NB4 (cell line): ENCODE measurements at regions not wholly inside any gene's neighbourhood (a gene's known extent, or its start where the extent isn't known, plus 50 kb on each side); places are given as distances from the start of the nearest gene placed in this dataset.
"Not testable (repeated sequence)": the region's sequence is repeated elsewhere in the genome, so short reads cannot be mapped to it uniquely, and the experiment has no call there.

Experiments
- DNase-seq: peaks from one replicate; pipeline ENCODE4 v3.0.0; 2010; ENCODE audit warnings: low read depth
- H3K4me3 ChIP-seq: one replicate; pipeline ENCODE4 v1.5.1; 2011; ENCODE audit warnings: mild to moderate bottlenecking, low read depth, low read length, moderate library complexity
- CTCF ChIP-seq: IDR thresholded peaks from one replicate; pipeline ENCODE4 v1.5.1; 2012; ENCODE audit warnings: low read depth, low read length
- MYC ChIP-seq: IDR thresholded peaks from 2 replicates; pipeline ENCODE4 v1.6.1; 2011; ENCODE audit warnings: low read depth, low read length
- POLR2A ChIP-seq: IDR thresholded peaks from 2 replicates; pipeline ENCODE4 v1.6.1; 2011; ENCODE audit warnings: mild to moderate bottlenecking; ENCODE audit not compliant: insufficient read length; ENCODE audit errors: extremely low read depth
- TF ChIP-seq, protein P1 (sequence below): IDR thresholded peaks from 2 replicates; pipeline ENCODE4 v1.6.1; 2011; ENCODE audit warnings: low read depth, low read length

GRCh38 chr1:229013981-229014380, 256.9 kb upstream of the RAB4A start:
- no peak for TF ChIP-seq CTCF
- TF ChIP-seq, protein P1, sequence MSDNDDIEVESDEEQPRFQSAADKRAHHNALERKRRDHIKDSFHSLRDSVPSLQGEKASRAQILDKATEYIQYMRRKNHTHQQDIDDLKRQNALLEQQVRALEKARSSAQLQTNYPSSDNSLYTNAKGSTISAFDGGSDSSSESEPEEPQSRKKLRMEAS = no peak
- no peak for DNase-seq
- no peak overlapping the region for H3K4me3 ChIP-seq

DNA sequence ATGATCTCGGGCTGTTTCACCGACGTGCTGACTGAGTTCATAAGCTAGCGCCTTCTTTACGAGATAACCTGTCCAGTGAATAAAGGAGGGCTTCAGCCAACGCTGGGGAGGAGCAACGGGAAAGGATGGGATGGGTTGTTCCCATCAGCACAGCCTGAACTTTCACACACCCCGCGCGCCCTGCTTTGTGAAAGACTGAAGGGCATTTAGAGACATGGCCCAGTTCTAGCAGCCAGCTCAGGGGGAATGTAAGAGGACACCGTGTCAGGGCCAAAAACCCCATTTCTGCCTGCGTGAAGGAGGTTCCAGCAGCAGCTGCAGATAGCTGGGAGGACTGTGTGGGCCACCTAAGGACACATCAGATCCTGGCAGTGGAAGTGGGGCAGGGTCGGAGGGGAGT, 255.1 kb upstream of the RAB4A start:
- TF ChIP-seq CTCF (no peak), MYC (no peak), POLR2A (no peak)
- TF ChIP-seq, protein P1 = no peak
- no peak overlapping the region for H3K4me3 ChIP-seq
- no peak for DNase-seq

- TF ChIP-seq MYC (no peak), POLR2A (no peak), CTCF (no peak)
- TF ChIP-seq, protein P1 = no peak
- no peak overlapping the region for H3K4me3 ChIP-seq
- no peak for DNase-seq
These were observed 253.8 kb upstream of the RAB4A start for GRCh38 chr1:229017091-229017490.

GRCh38 chr1:229018674-229019295, 252.1 kb upstream of the RAB4A start:
- H3K4me3 ChIP-seq = no peak overlapping the region
- DNase-seq = no peak
- TF ChIP-seq CTCF (no peak), POLR2A (no peak), MYC (no peak)
- TF ChIP-seq, protein P1 = no peak

GRCh38 chr1:229019663-229020271, 251.1 kb upstream of the RAB4A start:
- TF ChIP-seq MYC (no peak), CTCF (no peak), POLR2A (no peak)
- TF ChIP-seq, protein P1 = no peak

DNA sequence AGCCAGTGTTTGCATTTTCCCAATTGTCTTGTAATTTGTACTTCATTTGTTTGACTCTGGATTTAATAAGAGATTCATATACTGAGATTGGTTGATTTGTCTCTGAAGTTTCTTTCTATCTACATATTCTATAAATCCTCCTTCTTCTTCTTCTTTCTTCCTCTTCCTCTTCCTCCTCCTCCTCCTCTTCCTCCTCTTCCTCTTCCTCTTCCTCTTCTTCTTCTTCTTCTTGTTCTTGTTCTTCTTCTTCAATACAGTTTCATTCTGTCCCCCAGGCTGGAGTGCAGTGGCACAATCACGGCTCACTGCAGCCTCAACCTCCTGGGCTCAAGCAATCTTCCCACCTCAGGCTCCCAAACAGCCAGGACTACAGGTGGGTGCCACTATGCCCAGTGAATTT, 249.9 kb upstream of the RAB4A start:
- DNase-seq, H3K4me3 ChIP-seq: not testable (repeated sequence)

More at GRCh38 chr1:229019663-229020271, 251.1 kb upstream of the RAB4A start:
- H3K4me3 ChIP-seq = no peak overlapping the region
- no peak for DNase-seq
